ENCODE measurements at regions not wholly inside any gene's neighbourhood (a gene's known extent, or its start where the extent isn't known, plus 50 kb on each side); places are given as distances from the start of the nearest gene placed in this dataset.

- Histone ChIP-seq H3K9me3 (ENCODE audit: low read depth, low read length) (no peaks in the 10 kb centered on the region), H3K4me3 (no peak overlapping the region), H3K9ac (ENCODE audit: insufficient read length) (no peak overlapping the region), H3K36me3 (ENCODE audit: insufficient read depth, low read length) (no peaks in the 10 kb centered on the region), H3K27ac (no peak overlapping the region)
- TF ChIP-seq EZH2 (IDR thresholded peaks at IDR 0.05) (no peak), POLR2AphosphoS5 (IDR thresholded peaks at IDR 0.05; ENCODE audit: borderline replicate concordance, low read depth, low read length) (no peak), FOXP2 (optimal IDR thresholded peaks at IDR 0.05; ENCODE audit: control extremely low read depth, extremely low read length, insufficient read depth) (no peak)
- DNase-seq (ENCODE audit: low read depth, low spot score), result no peak
Measured at GRCh38 chr6:144392536-144392935, 107.4 kb downstream of the UTRN start.

- TF ChIP-seq POLR2AphosphoS5 (IDR thresholded peaks at IDR 0.05; ENCODE audit: borderline replicate concordance, low read depth, low read length), result no peak
- TF ChIP-seq FOXP2 (optimal IDR thresholded peaks at IDR 0.05; ENCODE audit: control extremely low read depth, extremely low read length, insufficient read depth), result no peak
- TF ChIP-seq EZH2 (IDR thresholded peaks at IDR 0.05), result no peak
- Histone ChIP-seq H3K36me3 (ENCODE audit: insufficient read depth, low read length) (no peaks in the 10 kb centered on the region), H3K9ac (ENCODE audit: insufficient read length) (no peak overlapping the region), H3K9me3 (ENCODE audit: low read depth, low read length) (no peaks in the 10 kb centered on the region), H3K27ac (no peak overlapping the region), H3K4me3 (no peak overlapping the region)
- DNase-seq (ENCODE audit: low read depth, low spot score), result no peak
Measured at GRCh38 chr6:144394210-144394609, 109.1 kb downstream of the UTRN start.

DNA sequence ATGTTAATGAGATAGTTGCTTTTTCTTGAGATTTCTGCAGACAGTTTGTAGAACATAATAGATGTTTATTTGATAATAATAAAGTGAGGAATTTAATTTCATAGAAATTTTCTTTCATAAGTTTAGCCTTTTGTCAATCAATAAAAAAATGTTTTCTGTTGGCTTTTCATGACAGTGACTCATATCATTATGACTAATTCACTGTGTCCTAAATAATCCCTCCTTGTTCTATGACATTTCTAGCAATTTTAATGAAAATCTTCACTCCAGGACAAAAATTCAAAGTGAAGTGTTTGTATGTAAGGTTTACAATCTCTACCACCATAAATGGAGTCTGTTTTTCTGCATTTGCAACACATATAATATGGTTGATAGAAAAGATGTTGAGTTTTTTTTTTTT is 109.9 kb downstream of the UTRN start:
- no peak for TF ChIP-seq FOXP2 (optimal IDR thresholded peaks at IDR 0.05; ENCODE audit: control extremely low read depth, extremely low read length, insufficient read depth)
- TF ChIP-seq POLR2AphosphoS5 (IDR thresholded peaks at IDR 0.05; ENCODE audit: borderline replicate concordance, low read depth, low read length), result no peak
- no peak for TF ChIP-seq EZH2 (IDR thresholded peaks at IDR 0.05)
- Histone ChIP-seq H3K9me3 (ENCODE audit: low read depth, low read length) (no peaks in the 10 kb centered on the region), H3K4me3 (no peak overlapping the region), H3K27ac (no peak overlapping the region), H3K9ac (ENCODE audit: insufficient read length) (no peak overlapping the region), H3K36me3 (ENCODE audit: insufficient read depth, low read length) (no peaks in the 10 kb centered on the region)
- no peak for DNase-seq (ENCODE audit: low read depth, low spot score)

DNA sequence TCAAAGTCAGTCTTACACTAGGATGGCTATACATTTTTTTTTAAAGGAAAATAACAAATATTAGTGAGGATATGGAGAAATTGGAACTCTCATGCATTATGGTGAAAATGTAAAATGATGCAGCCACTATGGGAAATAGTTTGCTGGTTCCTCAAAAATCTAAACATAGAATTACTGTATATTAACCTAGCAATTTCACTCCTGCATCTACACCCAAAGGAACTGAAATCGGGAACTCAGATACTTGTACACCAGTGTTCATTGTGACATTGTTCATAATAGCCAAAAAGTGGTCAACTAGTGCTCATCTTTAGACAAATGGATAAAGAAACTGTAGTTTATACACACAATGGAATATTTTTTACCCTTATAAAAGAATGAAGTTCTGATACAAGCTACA is 110.7 kb downstream of the UTRN start:
- TF ChIP-seq EZH2 (IDR thresholded peaks at IDR 0.05) (no peak), FOXP2 (optimal IDR thresholded peaks at IDR 0.05; ENCODE audit: control extremely low read depth, extremely low read length, insufficient read depth) (no peak), POLR2AphosphoS5 (IDR thresholded peaks at IDR 0.05; ENCODE audit: borderline replicate concordance, low read depth, low read length) (no peak)
- no peaks in the 10 kb centered on the region for H3K9me3 ChIP-seq (ENCODE audit: low read depth, low read length)
- H3K36me3 ChIP-seq (ENCODE audit: insufficient read depth, low read length), result no peaks in the 10 kb centered on the region
- no peak overlapping the region for H3K27ac ChIP-seq
- DNase-seq (ENCODE audit: low read depth, low spot score), result no peak
- H3K4me3 ChIP-seq, result no peak overlapping the region
- no peak overlapping the region for H3K9ac ChIP-seq (ENCODE audit: insufficient read length)

DNA sequence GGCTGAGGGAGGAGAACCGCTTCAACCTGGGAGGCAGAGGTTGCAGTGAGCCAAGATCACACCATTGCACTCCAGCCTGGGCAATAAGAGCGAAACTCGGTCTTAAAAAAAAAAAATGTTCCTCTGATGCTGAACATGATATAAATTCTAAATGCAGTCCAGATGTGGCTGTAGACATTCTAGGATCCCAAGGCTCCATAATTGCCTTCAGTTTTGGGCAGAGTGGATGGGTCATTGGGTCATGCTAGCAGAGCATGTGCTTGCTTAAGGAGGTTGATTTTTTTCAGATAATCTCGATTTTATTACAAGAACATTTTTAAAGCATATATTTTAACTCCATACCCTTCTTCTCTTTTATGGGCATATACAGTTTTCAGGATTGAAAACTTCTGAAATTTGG is 112.0 kb downstream of the UTRN start:
- Histone ChIP-seq H3K9me3 (ENCODE audit: low read depth, low read length) (no peaks in the 10 kb centered on the region), H3K36me3 (ENCODE audit: insufficient read depth, low read length) (no peaks in the 10 kb centered on the region), H3K4me3 (no peak overlapping the region), H3K9ac (ENCODE audit: insufficient read length) (no peak overlapping the region), H3K27ac (no peak overlapping the region)
- no peak for TF ChIP-seq POLR2AphosphoS5 (IDR thresholded peaks at IDR 0.05; ENCODE audit: borderline replicate concordance, low read depth, low read length)
- DNase-seq (ENCODE audit: low read depth, low spot score), result no peak

- TF ChIP-seq POLR2AphosphoS5 (IDR thresholded peaks at IDR 0.05; ENCODE audit: borderline replicate concordance, low read depth, low read length) (no peak), FOXP2 (optimal IDR thresholded peaks at IDR 0.05; ENCODE audit: control extremely low read depth, extremely low read length, insufficient read depth) (no peak), EZH2 (IDR thresholded peaks at IDR 0.05) (no peak)
Measured at GRCh38 chr6:144400321-144400720, 115.2 kb downstream of the UTRN start.

DNA sequence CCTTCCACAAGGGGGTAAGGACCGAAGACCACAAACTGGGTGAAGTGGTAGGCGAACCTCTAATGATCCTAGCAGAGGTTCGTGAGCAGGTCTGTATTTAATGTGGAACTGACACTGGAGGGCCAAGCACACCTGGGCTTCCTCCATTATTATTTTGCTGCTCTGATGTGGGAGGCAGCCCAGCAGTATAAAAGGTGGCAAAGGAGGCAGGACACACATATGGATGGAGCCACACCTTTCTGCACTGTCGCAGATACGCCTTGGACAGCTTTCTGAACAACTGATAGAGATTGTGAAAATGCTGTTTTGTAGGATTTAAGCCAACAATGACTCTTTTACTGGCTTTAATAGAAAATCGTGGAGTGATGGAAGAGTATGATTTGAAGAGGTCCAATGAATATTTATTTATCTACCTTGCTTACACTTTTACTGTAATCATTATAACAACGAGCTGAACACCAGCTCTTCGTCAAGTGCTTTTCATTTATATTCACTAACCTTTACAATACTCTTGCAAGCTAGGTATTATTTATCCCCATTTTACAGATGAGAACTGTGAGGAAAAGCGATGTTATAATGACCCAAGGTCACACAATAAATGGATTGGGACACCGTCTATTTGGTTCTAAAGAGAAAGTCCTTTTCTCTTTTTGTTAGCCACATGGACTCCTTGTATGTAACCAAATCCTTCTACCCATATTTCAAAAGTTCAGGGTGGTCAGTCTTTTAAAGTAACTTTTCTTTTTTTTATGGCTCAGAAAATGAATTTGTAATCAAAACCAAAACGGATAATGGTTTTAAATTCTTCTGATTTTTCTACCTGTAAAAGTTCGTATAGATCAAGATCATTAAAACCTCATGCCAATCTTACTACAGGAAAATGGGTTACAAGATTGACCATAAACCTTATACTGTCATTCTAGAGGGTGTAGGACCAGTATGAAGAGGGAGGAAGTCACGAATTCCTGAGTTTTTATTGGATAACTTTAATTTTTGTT is 116.9 kb downstream of the UTRN start:
- H3K9me3 ChIP-seq (ENCODE audit: low read depth, low read length), result no peaks in the 10 kb centered on the region
- H3K4me3 ChIP-seq, result no peak overlapping the region
- H3K27ac ChIP-seq, result no peak overlapping the region
- H3K36me3 ChIP-seq (ENCODE audit: insufficient read depth, low read length), result no peaks in the 10 kb centered on the region
- no peak for DNase-seq (ENCODE audit: low read depth, low spot score)
- no peak for TF ChIP-seq FOXP2 (optimal IDR thresholded peaks at IDR 0.05; ENCODE audit: control extremely low read depth, extremely low read length, insufficient read depth)
- TF ChIP-seq EZH2 (IDR thresholded peaks at IDR 0.05), result no peak
- no peak for TF ChIP-seq POLR2AphosphoS5 (IDR thresholded peaks at IDR 0.05; ENCODE audit: borderline replicate concordance, low read depth, low read length)
- H3K9ac ChIP-seq (ENCODE audit: insufficient read length), result no peak overlapping the region

More at GRCh38 chr6:144400321-144400720, 115.2 kb downstream of the UTRN start:
- no peaks in the 10 kb centered on the region for H3K9me3 ChIP-seq (ENCODE audit: low read depth, low read length)
- H3K4me3 ChIP-seq, result no peak overlapping the region
- no peak for DNase-seq (ENCODE audit: low read depth, low spot score)
- H3K27ac ChIP-seq, result no peak overlapping the region
- no peak overlapping the region for H3K9ac ChIP-seq (ENCODE audit: insufficient read length)
- H3K36me3 ChIP-seq (ENCODE audit: insufficient read depth, low read length), result no peaks in the 10 kb centered on the region

DNA sequence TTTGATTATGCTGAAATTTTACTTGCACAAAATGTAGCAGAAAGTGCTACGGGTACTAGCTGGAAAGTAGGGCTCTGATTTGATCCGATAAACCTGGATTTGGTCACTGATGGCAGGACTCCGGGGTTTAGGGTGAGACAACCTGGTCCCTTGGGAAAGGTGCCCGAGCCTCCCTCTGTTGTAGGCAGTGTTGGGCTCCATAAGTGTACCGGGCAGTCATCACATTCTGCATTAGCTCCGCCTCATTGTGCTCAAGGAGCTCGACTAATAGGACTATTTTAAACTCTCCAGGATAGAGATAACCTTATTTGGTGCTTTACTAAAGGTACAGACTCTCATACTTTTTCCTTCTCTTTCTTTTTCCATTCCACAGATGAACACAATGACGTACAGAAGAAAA is 117.6 kb downstream of the UTRN start:
- DNase-seq (ENCODE audit: low read depth, low spot score), result no peak
- H3K36me3 ChIP-seq (ENCODE audit: insufficient read depth, low read length), result no peaks in the 10 kb centered on the region
- H3K9me3 ChIP-seq (ENCODE audit: low read depth, low read length), result no peaks in the 10 kb centered on the region
- TF ChIP-seq EZH2 (IDR thresholded peaks at IDR 0.05), result no peak
- no peak for TF ChIP-seq POLR2AphosphoS5 (IDR thresholded peaks at IDR 0.05; ENCODE audit: borderline replicate concordance, low read depth, low read length)
- TF ChIP-seq FOXP2 (optimal IDR thresholded peaks at IDR 0.05; ENCODE audit: control extremely low read depth, extremely low read length, insufficient read depth), result no peak
- H3K27ac ChIP-seq, result no peak overlapping the region
- no peak overlapping the region for H3K4me3 ChIP-seq
- H3K9ac ChIP-seq (ENCODE audit: insufficient read length), result no peak overlapping the region

Measured in SK-N-MC (cell line).